ENCODE measurements at regions not wholly inside any gene's neighbourhood (a gene's known extent, or its start where the extent isn't known, plus 50 kb on each side); places are given as distances from the start of the nearest gene placed in this dataset.

DNA sequence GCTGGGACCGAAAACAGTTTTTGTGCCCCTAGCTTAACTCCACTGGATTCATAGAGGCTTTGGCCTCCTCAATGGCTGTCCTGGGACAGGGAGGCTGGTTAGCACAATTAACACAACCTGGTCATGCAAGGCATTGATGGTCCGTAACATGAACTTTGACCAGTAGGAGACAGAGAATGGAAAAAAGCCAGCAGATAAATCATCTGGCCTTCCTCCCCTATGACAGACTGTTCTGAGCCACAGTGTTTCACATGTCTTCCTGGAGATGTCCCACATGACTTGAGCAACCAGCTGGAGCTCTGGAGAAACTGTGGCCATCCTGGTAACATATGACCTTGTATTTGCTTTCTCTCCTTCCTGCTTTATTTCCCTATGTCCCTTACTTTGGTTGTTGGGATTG lies 244.2 kb downstream of the UQCRFS1 start:
- TF ChIP-seq, protein P1, sequence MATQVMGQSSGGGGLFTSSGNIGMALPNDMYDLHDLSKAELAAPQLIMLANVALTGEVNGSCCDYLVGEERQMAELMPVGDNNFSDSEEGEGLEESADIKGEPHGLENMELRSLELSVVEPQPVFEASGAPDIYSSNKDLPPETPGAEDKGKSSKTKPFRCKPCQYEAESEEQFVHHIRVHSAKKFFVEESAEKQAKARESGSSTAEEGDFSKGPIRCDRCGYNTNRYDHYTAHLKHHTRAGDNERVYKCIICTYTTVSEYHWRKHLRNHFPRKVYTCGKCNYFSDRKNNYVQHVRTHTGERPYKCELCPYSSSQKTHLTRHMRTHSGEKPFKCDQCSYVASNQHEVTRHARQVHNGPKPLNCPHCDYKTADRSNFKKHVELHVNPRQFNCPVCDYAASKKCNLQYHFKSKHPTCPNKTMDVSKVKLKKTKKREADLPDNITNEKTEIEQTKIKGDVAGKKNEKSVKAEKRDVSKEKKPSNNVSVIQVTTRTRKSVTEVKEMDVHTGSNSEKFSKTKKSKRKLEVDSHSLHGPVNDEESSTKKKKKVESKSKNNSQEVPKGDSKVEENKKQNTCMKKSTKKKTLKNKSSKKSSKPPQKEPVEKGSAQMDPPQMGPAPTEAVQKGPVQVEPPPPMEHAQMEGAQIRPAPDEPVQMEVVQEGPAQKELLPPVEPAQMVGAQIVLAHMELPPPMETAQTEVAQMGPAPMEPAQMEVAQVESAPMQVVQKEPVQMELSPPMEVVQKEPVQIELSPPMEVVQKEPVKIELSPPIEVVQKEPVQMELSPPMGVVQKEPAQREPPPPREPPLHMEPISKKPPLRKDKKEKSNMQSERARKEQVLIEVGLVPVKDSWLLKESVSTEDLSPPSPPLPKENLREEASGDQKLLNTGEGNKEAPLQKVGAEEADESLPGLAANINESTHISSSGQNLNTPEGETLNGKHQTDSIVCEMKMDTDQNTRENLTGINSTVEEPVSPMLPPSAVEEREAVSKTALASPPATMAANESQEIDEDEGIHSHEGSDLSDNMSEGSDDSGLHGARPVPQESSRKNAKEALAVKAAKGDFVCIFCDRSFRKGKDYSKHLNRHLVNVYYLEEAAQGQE (IDR thresholded peaks at IDR 0.05; ENCODE audit: insufficient replicate concordance, low read depth), result no peak
- TF ChIP-seq, protein P2, sequence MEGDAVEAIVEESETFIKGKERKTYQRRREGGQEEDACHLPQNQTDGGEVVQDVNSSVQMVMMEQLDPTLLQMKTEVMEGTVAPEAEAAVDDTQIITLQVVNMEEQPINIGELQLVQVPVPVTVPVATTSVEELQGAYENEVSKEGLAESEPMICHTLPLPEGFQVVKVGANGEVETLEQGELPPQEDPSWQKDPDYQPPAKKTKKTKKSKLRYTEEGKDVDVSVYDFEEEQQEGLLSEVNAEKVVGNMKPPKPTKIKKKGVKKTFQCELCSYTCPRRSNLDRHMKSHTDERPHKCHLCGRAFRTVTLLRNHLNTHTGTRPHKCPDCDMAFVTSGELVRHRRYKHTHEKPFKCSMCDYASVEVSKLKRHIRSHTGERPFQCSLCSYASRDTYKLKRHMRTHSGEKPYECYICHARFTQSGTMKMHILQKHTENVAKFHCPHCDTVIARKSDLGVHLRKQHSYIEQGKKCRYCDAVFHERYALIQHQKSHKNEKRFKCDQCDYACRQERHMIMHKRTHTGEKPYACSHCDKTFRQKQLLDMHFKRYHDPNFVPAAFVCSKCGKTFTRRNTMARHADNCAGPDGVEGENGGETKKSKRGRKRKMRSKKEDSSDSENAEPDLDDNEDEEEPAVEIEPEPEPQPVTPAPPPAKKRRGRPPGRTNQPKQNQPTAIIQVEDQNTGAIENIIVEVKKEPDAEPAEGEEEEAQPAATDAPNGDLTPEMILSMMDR (IDR thresholded peaks at IDR 0.05; ENCODE audit: insufficient read depth, low read length), result no peak
- TF ChIP-seq GABPA (IDR thresholded peaks at IDR 0.05; ENCODE audit: low read depth) (no peak), POLR2AphosphoS5 (IDR thresholded peaks at IDR 0.05; ENCODE audit: low read depth) (no peak)
